ENCODE measurements at regions not wholly inside any gene's neighbourhood (a gene's known extent, or its start where the extent isn't known, plus 50 kb on each side); places are given as distances from the start of the nearest gene placed in this dataset.

- H3K4me1 Mint-ChIP-seq, result no peaks in the 10 kb centered on the region
- Histone ChIP-seq H3K27ac (ENCODE audit: low read length) (no peak overlapping the region), H3K36me3 (ENCODE audit: control insufficient read depth in 2 of 2, extremely low read depth in 1 of 2, insufficient read depth in 1 of 2, low read length in 1 of 2) (no peaks in the 10 kb centered on the region), H3K27me3 (replicated peaks in 1 of 2; ENCODE audit: control insufficient read depth in 2 of 2, extremely low read depth in 1 of 2, insufficient read depth in 2 of 2, low read length in 1 of 2) (no peaks in the 10 kb centered on the region), H3K4me3 (ENCODE audit: control insufficient read depth in 1 of 2, extremely low read depth in 1 of 2, low read length in 1 of 2) (no peak overlapping the region), H3K4me1 (ENCODE audit: control insufficient read depth in 1 of 2, extremely low read depth in 1 of 2, insufficient read depth in 2 of 2, low read length in 2 of 2) (no peaks in the 10 kb centered on the region), H3K9me3 (no peaks in the 10 kb centered on the region)
- H3K4me3 Mint-ChIP-seq, result no peak overlapping the region
- H3K27ac Mint-ChIP-seq, result no peak overlapping the region
- H3K36me3 Mint-ChIP-seq, result no peaks in the 10 kb centered on the region
- H3K9me3 Mint-ChIP-seq, result peaks cover 0 to 3% (median 2%) of the 10 kb centered on the region in 3 donors
- CTCF ChIA-PET, result no interaction called here
- no peaks in the 10 kb centered on the region for H3K27me3 Mint-ChIP-seq
- WGBS (ENCODE audit: insufficient coverage), result 39% methylated on average over 2 of the region's 4 CpGs
- ATAC-seq (replicated peaks in 1 of 4) (no peak), DNase-seq (no peak)
- POLR2A ChIA-PET, result no interaction called here
These were observed 763.1 kb upstream of the SLITRK1 start for GRCh38 chr13:84645196-84646012.

- Histone ChIP-seq H3K27me3 (replicated peaks in 1 of 2; ENCODE audit: control insufficient read depth in 2 of 2, extremely low read depth in 1 of 2, insufficient read depth in 2 of 2, low read length in 1 of 2) (no peaks in the 10 kb centered on the region), H3K4me3 (ENCODE audit: control insufficient read depth in 1 of 2, extremely low read depth in 1 of 2, low read length in 1 of 2) (no peak overlapping the region), H3K9me3 (no peaks in the 10 kb centered on the region), H3K36me3 (ENCODE audit: control insufficient read depth in 2 of 2, extremely low read depth in 1 of 2, insufficient read depth in 1 of 2, low read length in 1 of 2) (no peaks in the 10 kb centered on the region), H3K27ac (ENCODE audit: low read length) (no peak overlapping the region), H3K4me1 (ENCODE audit: control insufficient read depth in 1 of 2, extremely low read depth in 1 of 2, insufficient read depth in 2 of 2, low read length in 2 of 2) (no peaks in the 10 kb centered on the region)
- peaks cover 9 to 18% (median 16%) of the 10 kb centered on the region in 3 donors for H3K9me3 Mint-ChIP-seq
- no peak for ATAC-seq (replicated peaks in 1 of 4)
- H3K36me3 Mint-ChIP-seq, result no peaks in the 10 kb centered on the region
- H3K27ac Mint-ChIP-seq, result no peak overlapping the region
- no peaks in the 10 kb centered on the region for H3K4me1 Mint-ChIP-seq
- no CpG with 5 or more reads among the region's 1 CpG for WGBS (ENCODE audit: insufficient coverage)
- no peak for DNase-seq
- CTCF ChIA-PET, result no interaction called here
- POLR2A ChIA-PET, result no interaction called here
- no peak overlapping the region for H3K4me3 Mint-ChIP-seq
- no peaks in the 10 kb centered on the region for H3K27me3 Mint-ChIP-seq
These were observed 759.2 kb upstream of the SLITRK1 start for GRCh38 chr13:84641491-84641890.

- no peak overlapping the region for H3K4me3 Mint-ChIP-seq
- Histone ChIP-seq H3K9me3 (no peaks in the 10 kb centered on the region), H3K4me3 (ENCODE audit: control insufficient read depth in 1 of 2, extremely low read depth in 1 of 2, low read length in 1 of 2) (no peak overlapping the region), H3K4me1 (ENCODE audit: control insufficient read depth in 1 of 2, extremely low read depth in 1 of 2, insufficient read depth in 2 of 2, low read length in 2 of 2) (no peaks in the 10 kb centered on the region), H3K27me3 (replicated peaks in 1 of 2; ENCODE audit: control insufficient read depth in 2 of 2, extremely low read depth in 1 of 2, insufficient read depth in 2 of 2, low read length in 1 of 2) (no peaks in the 10 kb centered on the region), H3K27ac (ENCODE audit: low read length) (no peak overlapping the region), H3K36me3 (ENCODE audit: control insufficient read depth in 2 of 2, extremely low read depth in 1 of 2, insufficient read depth in 1 of 2, low read length in 1 of 2) (no peaks in the 10 kb centered on the region)
- H3K4me1 Mint-ChIP-seq, result no peaks in the 10 kb centered on the region
- H3K36me3 Mint-ChIP-seq, result no peaks in the 10 kb centered on the region
- POLR2A ChIA-PET, result no interaction called here
- peaks cover 9 to 18% (median 16%) of the 10 kb centered on the region in 3 donors for H3K9me3 Mint-ChIP-seq
- ATAC-seq (replicated peaks in 1 of 4), result no peak
- no peaks in the 10 kb centered on the region for H3K27me3 Mint-ChIP-seq
- CTCF ChIA-PET, result no interaction called here
- H3K27ac Mint-ChIP-seq, result no peak overlapping the region
- no peak for DNase-seq
- WGBS (ENCODE audit: insufficient coverage), result no CpG with 5 or more reads among the region's 1 CpG
These were observed 758.4 kb upstream of the SLITRK1 start for GRCh38 chr13:84640691-84641090.

GRCh38 chr13:84630476-84630875 is 748.2 kb upstream of the SLITRK1 start:
- Mint-ChIP-seq H3K36me3 (no peaks in the 10 kb centered on the region), H3K27me3 (no peaks in the 10 kb centered on the region), H3K4me1 (no peaks in the 10 kb centered on the region), H3K4me3 (no peak overlapping the region), H3K27ac (no peak overlapping the region), H3K9me3 (peaks cover 0 to 6% (median 5%) of the 10 kb centered on the region in 3 donors)
- ChIA-PET POLR2A (no interaction called here), CTCF (no interaction called here)
- H3K36me3 ChIP-seq (ENCODE audit: control insufficient read depth in 2 of 2, extremely low read depth in 1 of 2, insufficient read depth in 1 of 2, low read length in 1 of 2), result no peaks in the 10 kb centered on the region
- H3K27ac ChIP-seq (ENCODE audit: low read length), result no peak overlapping the region
- H3K27me3 ChIP-seq (replicated peaks in 1 of 2; ENCODE audit: control insufficient read depth in 2 of 2, extremely low read depth in 1 of 2, insufficient read depth in 2 of 2, low read length in 1 of 2), result no peaks in the 10 kb centered on the region
- DNase-seq (no peak), ATAC-seq (replicated peaks in 1 of 4) (no peak)
- no peaks in the 10 kb centered on the region for H3K9me3 ChIP-seq
- H3K4me1 ChIP-seq (ENCODE audit: control insufficient read depth in 1 of 2, extremely low read depth in 1 of 2, insufficient read depth in 2 of 2, low read length in 2 of 2), result no peaks in the 10 kb centered on the region
- no peak overlapping the region for H3K4me3 ChIP-seq (ENCODE audit: control insufficient read depth in 1 of 2, extremely low read depth in 1 of 2, low read length in 1 of 2)
- no CpG with 5 or more reads among the region's 3 CpGs for WGBS (ENCODE audit: insufficient coverage)

GRCh38 chr13:84616864-84617263 is 734.6 kb upstream of the SLITRK1 start:
- no peak overlapping the region for H3K4me3 Mint-ChIP-seq
- no peaks in the 10 kb centered on the region for H3K36me3 Mint-ChIP-seq
- no peak for DNase-seq
- Histone ChIP-seq H3K27ac (ENCODE audit: low read length) (no peak overlapping the region), H3K4me3 (ENCODE audit: control insufficient read depth in 1 of 2, extremely low read depth in 1 of 2, low read length in 1 of 2) (no peak overlapping the region), H3K9me3 (no peaks in the 10 kb centered on the region), H3K4me1 (ENCODE audit: control insufficient read depth in 1 of 2, extremely low read depth in 1 of 2, insufficient read depth in 2 of 2, low read length in 2 of 2) (no peaks in the 10 kb centered on the region), H3K36me3 (ENCODE audit: control insufficient read depth in 2 of 2, extremely low read depth in 1 of 2, insufficient read depth in 1 of 2, low read length in 1 of 2) (no peaks in the 10 kb centered on the region), H3K27me3 (replicated peaks in 1 of 2; ENCODE audit: control insufficient read depth in 2 of 2, extremely low read depth in 1 of 2, insufficient read depth in 2 of 2, low read length in 1 of 2) (no peaks in the 10 kb centered on the region)
- ChIA-PET CTCF (no interaction called here), POLR2A (no interaction called here)
- no peaks in the 10 kb centered on the region for H3K4me1 Mint-ChIP-seq
- no peak for ATAC-seq (replicated peaks in 1 of 4)
- H3K27ac Mint-ChIP-seq, result no peak overlapping the region
- H3K27me3 Mint-ChIP-seq, result no peaks in the 10 kb centered on the region
- H3K9me3 Mint-ChIP-seq, result peaks cover 0 to 10% (median 0%) of the 10 kb centered on the region in 3 donors

- no peaks in the 10 kb centered on the region for H3K27me3 Mint-ChIP-seq
- H3K9me3 Mint-ChIP-seq, result peaks cover 0 to 16% (median 0%) of the 10 kb centered on the region in 3 donors
- no peaks in the 10 kb centered on the region for H3K36me3 Mint-ChIP-seq
- Histone ChIP-seq H3K36me3 (ENCODE audit: control insufficient read depth in 2 of 2, extremely low read depth in 1 of 2, insufficient read depth in 1 of 2, low read length in 1 of 2) (no peaks in the 10 kb centered on the region), H3K27me3 (replicated peaks in 1 of 2; ENCODE audit: control insufficient read depth in 2 of 2, extremely low read depth in 1 of 2, insufficient read depth in 2 of 2, low read length in 1 of 2) (no peaks in the 10 kb centered on the region), H3K9me3 (no peaks in the 10 kb centered on the region), H3K27ac (ENCODE audit: low read length) (no peak overlapping the region), H3K4me3 (ENCODE audit: control insufficient read depth in 1 of 2, extremely low read depth in 1 of 2, low read length in 1 of 2) (no peak overlapping the region), H3K4me1 (ENCODE audit: control insufficient read depth in 1 of 2, extremely low read depth in 1 of 2, insufficient read depth in 2 of 2, low read length in 2 of 2) (no peaks in the 10 kb centered on the region)
- ChIA-PET CTCF (no interaction called here), POLR2A (no interaction called here)
- H3K4me3 Mint-ChIP-seq, result no peak overlapping the region
- no peak overlapping the region for H3K27ac Mint-ChIP-seq
- DNase-seq (no peak), ATAC-seq (replicated peaks in 1 of 4) (no peak)
- no peaks in the 10 kb centered on the region for H3K4me1 Mint-ChIP-seq
- no CpG with 5 or more reads among the region's 1 CpG for WGBS (ENCODE audit: insufficient coverage)
These were observed 727.4 kb upstream of the SLITRK1 start for GRCh38 chr13:84609716-84610115.
